Anterior cingulate cortex (tissue), 58 donors: ENCODE measurements at regions not wholly inside any gene's neighbourhood (a gene's known extent, or its start where the extent isn't known, plus 50 kb on each side); places are given as distances from the start of the nearest gene placed in this dataset.

ENCODE experiments used
- DNase-seq, 58 donors: peaks; one replicate each; lab custom pipeline; 2025; lab: John Stamatoyannopoulos, UW

DNA sequence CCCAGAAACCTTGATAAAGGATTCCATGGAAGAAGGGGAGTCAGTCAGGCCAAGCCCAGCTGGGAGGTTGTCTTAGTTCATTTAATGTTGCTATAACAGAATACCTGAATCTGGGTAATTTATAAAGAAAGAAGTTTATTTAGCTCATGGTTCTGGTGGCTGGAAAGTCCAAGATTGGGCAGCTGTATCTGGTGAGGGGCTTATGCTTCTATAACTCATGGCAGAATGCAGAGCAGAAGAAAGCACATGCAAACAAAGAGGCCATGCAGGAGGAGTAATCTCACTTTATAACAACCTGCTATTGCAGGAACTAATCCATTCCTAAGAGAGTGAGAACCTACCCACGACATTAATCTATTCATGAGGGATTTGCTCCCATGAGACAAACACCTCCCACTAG lies 54.2 kb upstream of the ANKRD1 start:
- DNase-seq = no peak

- no peak for DNase-seq
Measured at GRCh38 chr10:90977162-90977854, 56.4 kb upstream of the ANKRD1 start.

DNA sequence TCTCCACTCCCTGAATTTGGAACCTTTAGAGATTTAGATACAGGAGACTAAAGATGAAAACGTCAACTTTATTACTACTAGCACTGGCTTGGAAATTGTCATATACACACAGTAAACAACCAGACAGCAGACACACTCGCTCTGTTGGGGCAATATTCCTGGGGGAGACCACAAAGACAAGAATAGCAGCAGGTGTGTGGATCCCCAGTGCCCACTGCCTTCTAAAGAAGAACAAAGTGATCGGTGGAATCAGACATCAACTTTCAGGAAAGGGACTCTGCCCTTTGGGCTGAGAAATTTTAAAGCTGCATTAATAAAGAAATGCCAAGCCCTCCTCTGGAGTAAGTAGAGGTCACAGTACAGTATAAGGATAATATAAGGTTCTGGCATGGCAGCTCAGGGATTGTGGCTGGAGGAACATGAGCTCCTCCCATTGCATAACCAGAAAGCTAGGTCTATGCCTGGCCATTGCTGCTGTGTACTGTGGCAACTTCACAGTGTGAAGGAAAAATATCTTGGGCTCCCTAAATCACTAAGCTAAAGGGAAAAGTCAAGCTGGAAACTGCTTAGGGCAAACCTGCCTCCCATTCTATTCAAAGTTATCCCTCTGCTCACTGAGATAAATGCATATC lies 57.1 kb upstream of the ANKRD1 start:
- no peak for DNase-seq

GRCh38 chr10:90982406-90983008 lies 61.6 kb upstream of the ANKRD1 start:
- no peak for DNase-seq

DNA sequence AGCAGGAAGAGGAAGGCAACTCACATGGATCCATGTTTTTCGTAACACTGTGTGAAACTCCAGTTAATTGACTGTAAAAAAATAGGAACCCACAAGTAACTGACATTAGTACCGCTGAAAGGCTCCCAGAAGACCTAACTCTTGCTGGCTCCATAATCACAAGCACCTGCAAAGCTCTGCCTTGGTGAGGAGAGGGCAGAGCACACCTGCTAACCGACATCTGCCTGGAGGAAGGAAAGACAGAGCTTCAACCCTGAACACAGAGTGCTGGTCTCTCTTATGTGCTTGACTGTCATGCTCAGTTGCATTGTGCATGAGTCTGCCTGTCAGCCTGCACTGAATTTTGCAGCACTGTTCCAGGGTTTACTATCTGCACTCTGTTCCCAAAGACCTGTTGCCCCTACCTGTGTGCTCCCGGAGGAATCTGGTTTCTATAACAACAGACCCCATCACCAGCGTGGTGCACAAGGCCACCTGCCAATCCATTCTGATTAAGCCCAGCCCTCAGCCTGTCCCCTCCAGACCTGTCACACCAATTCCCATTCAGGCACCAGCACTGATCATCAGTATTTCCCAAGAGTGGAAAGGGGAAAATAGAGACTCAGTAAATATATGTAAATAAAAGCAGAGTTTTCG lies 63.1 kb upstream of the ANKRD1 start:
- DNase-seq = no peak

DNA sequence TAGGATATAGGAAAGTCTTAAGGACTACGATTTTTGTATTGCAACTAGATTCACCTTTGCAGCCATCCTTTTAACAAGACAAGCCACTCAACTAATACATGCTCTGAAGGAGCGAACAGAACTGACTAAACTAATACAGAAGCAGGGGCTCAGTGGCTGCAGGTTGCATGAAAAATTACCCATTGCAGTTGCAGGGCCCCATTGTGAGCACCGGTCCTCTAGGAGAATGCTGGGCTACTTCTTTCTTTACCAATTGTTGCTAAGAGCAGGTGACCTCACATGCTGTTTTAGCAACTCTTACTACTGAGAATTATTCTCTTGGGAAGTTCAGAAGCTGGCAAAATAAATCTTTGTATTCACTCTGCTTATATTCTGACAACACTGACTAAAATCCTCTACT lies 64.0 kb upstream of the ANKRD1 start:
- DNase-seq = no peak

- peak in 1 of 58 donors; percentile 21 for DNase-seq
Measured at GRCh38 chr10:90985321-90985933, 64.5 kb upstream of the ANKRD1 start.

DNA sequence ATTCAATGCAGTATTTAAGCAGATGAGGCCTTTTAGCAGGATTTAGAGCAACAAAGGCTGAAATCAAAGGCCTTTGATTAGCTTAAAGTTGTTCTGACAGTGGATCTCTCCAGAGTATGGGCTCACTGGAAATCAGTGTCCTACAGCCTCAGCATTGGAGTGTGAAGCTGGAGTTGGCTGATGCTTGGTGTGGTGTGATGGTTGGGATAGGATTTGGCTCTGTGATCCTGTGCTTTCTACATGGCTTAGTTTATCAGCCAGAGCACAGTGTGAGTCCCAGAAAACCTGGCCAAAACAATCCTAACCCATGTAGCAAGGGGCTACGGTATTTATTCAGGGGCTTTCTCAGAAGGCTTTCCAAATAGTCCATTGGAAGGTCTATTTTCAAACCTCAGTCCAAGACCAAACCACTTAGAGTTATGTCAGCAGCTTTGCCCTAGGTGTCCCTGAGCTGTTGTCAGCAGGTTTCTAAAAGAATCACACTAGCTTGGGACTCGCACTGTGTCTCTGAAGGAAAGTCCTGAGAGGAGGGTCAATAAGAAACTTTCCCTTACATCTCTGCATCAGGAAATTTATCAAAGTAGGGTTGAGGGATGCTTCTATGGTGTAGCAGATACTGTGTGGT lies 65.4 kb upstream of the ANKRD1 start:
- DNase-seq = no peak

DNA sequence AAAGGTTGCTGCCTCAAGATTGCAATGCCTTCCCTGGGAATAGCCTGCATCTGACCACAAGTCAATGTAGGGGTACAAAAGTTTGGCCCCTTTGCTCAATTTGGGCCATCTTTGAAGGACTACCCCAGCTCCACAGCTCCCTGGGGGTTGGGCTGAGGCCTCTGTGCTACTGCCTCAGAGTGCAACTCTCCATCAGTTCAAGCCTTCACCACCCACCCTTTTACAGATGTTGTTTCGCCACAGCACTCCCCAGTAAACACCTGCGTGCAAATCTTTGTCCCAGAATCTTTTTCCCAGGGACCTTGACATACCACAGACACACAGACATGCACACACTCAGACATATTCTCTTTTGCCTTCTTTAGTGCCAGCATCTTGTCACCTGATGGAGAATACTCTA lies 66.0 kb upstream of the ANKRD1 start:
- DNase-seq = no peak

DNA sequence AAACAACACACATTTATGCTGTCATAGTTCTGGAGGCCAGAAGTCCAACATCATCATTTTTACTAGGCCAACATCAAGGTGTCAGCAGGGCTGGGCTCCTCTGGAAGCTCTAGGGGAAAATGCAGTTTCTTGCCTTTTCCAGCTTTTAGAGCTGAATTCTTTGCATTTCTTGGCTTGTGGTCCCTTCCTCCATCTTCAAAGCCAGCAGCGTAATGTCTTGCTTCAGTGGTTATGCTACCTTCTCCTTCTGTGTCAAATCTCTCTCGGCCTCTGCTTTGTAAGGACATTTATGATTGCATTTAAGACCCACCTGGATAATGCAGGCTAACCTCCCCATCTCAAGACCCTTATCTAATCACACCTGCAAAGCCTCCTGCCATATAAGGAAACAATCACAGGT lies 66.5 kb upstream of the ANKRD1 start:
- no peak for DNase-seq

DNA sequence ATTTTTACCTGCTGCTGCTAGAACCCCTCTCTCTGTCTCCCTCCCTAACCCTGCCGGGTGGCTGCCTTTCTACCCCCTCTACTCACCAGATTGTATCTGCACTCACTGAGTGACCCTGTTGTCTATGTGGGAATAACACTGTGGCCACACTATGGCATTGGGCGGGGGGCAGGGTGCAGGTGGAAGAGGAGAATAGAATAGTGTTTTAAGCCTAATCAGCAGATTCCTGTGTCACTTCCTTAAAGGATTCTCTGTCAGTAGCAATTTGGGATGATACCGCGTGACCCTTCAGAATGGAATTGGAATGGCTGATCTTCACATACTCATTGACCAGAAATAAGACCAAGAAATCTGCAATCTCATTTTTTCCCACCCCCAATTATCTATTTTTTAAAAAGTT lies 67.1 kb upstream of the ANKRD1 start:
- DNase-seq = no peak

- DNase-seq = no peak
Measured at GRCh38 chr10:90988802-90989201, 67.9 kb upstream of the ANKRD1 start.

- DNase-seq = no peak
Measured at GRCh38 chr10:90989378-90989777, 68.5 kb upstream of the ANKRD1 start.

DNA sequence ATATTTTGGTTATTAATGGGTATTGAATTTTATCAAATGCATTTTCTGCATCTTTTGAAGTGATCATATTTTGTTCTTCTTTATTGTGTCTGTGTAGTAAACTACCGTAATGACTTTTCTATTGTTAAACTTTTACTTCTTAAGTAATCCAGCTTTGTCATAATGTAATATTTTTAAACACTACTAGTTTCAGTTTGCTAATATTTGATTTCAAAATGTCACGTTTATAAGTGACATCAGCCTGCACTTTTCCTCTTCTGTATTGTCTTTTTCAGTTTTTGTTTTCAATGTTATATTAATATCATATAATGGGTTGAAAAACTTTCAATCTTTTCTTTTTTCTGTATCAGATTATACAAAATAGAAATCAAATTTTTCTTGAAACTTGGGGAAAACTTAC lies 71.6 kb upstream of the ANKRD1 start:
- DNase-seq = no peak

- DNase-seq = no peak
Measured at GRCh38 chr10:90993340-90993739, 72.5 kb upstream of the ANKRD1 start.

GRCh38 chr10:90997670-90998069 lies 76.8 kb upstream of the ANKRD1 start:
- DNase-seq = no peak

- no peak for DNase-seq
Measured at GRCh38 chr10:90998733-90999511, 78.0 kb upstream of the ANKRD1 start.

DNA sequence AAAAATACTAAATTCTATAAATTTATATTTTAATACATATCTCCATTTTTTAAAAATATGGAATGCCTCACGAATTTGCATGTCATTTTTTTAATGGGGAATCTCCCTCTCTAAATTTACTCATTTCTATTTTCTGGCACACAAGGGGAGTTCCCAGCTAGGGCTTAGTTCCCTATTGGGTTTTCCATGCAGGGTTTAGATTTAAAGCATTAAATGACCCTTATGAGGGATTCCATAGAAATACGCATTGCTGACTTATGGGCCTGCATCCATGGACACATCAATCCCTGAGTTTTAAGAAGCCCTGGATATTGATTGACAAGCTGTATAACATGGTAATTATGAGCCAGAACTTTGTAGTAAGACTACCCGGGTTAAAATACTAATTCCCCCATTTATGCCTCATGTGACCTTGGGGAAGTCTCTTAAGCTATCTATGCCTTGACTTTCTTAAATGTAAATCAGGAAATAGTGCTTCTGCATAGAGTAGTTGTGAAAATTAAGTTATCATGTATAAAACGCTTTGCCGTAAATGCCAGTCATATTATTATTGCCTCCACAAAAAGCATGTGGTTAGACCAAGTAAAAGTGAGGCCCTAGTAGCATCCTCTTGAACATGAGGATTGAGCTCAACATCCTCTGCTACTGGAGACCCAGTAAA lies 78.8 kb upstream of the ANKRD1 start:
- no peak for DNase-seq

DNA sequence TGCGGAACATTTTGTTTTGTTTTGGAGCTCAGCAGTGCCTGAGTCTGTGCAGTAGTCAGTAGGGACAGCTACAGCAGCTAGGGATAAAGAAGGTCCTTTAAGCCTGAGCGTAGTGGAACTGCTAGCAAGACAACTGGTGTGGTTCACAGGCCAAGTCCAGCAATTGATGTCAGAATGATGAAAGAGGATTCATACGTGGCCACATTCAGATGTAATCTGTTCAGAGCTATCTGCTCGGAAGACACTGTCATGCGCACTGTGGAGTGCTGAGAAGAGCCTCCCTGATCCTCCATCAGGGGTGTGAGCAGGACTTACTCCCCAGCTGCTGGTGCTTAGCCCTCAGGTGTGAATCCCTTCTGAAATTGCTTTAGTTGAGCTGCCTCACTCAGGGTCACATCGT lies 79.6 kb upstream of the ANKRD1 start:
- DNase-seq = no peak
